IgD-negative memory B cell (primary cell): ENCODE measurements at regions not wholly inside any gene's neighbourhood (a gene's known extent, or its start where the extent isn't known, plus 50 kb on each side); places are given as distances from the start of the nearest gene placed in this dataset.
A peak's percentile ranks its signal among the peaks of the same experiment; 100 is the strongest.

Experiments
- H3K27ac Mint-ChIP-seq, 3 donors: one replicate each; pipeline ENCODE4 v1.8.0; 2020 to 2022; ENCODE audit warnings: mild to moderate bottlenecking in 3 of 3, mixed read lengths in 3 of 3, moderate library complexity in 1 of 3
- H3K27me3 Mint-ChIP-seq: one replicate; pipeline ENCODE4 v1.8.0; 2021; ENCODE audit warnings: mixed read lengths
- H3K36me3 Mint-ChIP-seq: one replicate; pipeline ENCODE4 v1.8.0; 2020; ENCODE audit warnings: mild to moderate bottlenecking, mixed read lengths
- H3K4me1 Mint-ChIP-seq, 3 donors: one replicate each; pipeline ENCODE4 v1.8.0; 2020 to 2022; ENCODE audit warnings: mixed read lengths in 3 of 3, mild to moderate bottlenecking in 1 of 3
- H3K4me3 Mint-ChIP-seq, 4 donors: one replicate each; pipeline ENCODE4 v1.8.0; 2020 to 2022; ENCODE audit warnings: mild to moderate bottlenecking in 4 of 4, mixed read lengths in 4 of 4, moderate library complexity in 3 of 4
- H3K9me3 Mint-ChIP-seq, 3 donors: one replicate each; pipeline ENCODE4 v1.8.0; 2020 to 2021; ENCODE audit warnings: mixed read lengths in 3 of 3, mild to moderate bottlenecking in 1 of 3

DNA sequence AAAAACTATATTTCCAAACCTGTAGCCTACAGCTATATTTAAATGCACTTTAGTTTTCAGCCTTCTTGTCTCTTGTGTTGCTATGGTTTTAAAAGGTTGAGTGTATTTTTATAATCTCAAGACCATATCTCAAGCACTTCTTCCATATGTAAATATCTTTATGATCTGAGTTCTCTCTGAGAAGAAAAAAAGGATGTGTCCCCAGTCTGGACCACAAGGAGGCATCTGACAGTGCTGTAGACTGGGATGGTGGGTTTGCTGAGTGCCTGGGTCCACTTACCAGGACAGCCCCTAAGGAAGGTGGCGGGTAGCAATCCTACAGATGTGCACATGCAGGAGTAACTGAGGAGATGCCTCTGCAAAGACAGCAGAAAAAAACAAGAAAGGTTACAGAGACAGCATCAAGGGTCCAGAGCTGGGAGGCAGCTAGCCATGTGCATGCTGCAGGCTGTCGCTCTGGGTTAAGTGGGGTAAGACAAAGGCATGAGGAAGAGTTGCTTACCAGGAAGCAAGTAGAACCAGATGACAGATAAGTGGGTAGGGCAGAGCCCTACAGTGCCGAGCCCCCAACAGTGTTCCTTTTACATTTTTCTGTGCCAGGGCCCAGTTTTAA is 70.6 kb upstream of the SNRK start:
- Mint-ChIP-seq H3K9me3 (peaks cover 0 to 1% (median 0%) of the 10 kb centered on the region in 3 donors), H3K4me1 (peaks cover 0 to 4% (median 2%) of the 10 kb centered on the region in 3 donors), H3K27ac (peak overlapping the region in 1 of 3 donors; percentile 7), H3K27me3 (peaks cover 6% of the 10 kb centered on the region), H3K4me3 (no peak overlapping the region), H3K36me3 (peaks cover 6% of the 10 kb centered on the region)

DNA sequence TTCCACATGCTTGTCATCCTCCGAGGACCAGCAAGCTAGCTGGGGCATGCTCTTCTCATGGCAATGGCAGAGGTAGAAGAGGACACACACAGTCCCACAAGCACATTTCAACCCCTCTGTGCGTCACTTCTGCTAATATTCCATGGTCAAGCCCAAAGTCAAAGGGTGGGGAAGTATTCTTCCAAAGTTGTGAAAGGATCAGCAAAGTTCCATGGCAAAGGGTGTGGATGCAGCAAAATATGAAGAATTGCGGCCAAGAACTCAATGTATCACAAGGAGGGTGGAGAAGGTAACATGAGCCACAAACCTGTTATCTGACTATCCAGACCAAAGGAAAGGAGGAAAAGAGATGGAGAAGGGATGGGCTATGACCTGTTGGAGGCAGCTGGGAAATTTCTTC is 71.2 kb upstream of the SNRK start:
- Mint-ChIP-seq H3K4me1 (peaks cover 0 to 3% (median 2%) of the 10 kb centered on the region in 3 donors), H3K9me3 (peaks cover 0 to 1% (median 0%) of the 10 kb centered on the region in 3 donors), H3K36me3 (peaks cover 6% of the 10 kb centered on the region), H3K27ac (no peak overlapping the region), H3K27me3 (peaks cover 6% of the 10 kb centered on the region), H3K4me3 (no peak overlapping the region)

- H3K27me3 Mint-ChIP-seq = peaks cover 6% of the 10 kb centered on the region
- no peak overlapping the region for H3K27ac Mint-ChIP-seq
- peak overlapping the region in 1 of 4 donors; percentile 20 for H3K4me3 Mint-ChIP-seq
- H3K9me3 Mint-ChIP-seq = peaks cover 0 to 1% (median 0%) of the 10 kb centered on the region in 3 donors
- H3K4me1 Mint-ChIP-seq = peaks cover 0 to 3% (median 2%) of the 10 kb centered on the region in 3 donors
- H3K36me3 Mint-ChIP-seq = peaks cover 6% of the 10 kb centered on the region
Observed at GRCh38 chr3:43214616-43215015, 71.7 kb upstream of the SNRK start.

GRCh38 chr3:43213631-43214030 is 72.7 kb upstream of the SNRK start:
- H3K9me3 Mint-ChIP-seq = peaks cover 0 to 1% (median 0%) of the 10 kb centered on the region in 3 donors
- H3K27me3 Mint-ChIP-seq = peaks cover 6% of the 10 kb centered on the region
- H3K4me3 Mint-ChIP-seq = no peak overlapping the region
- no peak overlapping the region for H3K27ac Mint-ChIP-seq
- H3K36me3 Mint-ChIP-seq = peaks cover 6% of the 10 kb centered on the region
- H3K4me1 Mint-ChIP-seq = peaks cover 0 to 3% (median under 1%) of the 10 kb centered on the region in 3 donors

DNA sequence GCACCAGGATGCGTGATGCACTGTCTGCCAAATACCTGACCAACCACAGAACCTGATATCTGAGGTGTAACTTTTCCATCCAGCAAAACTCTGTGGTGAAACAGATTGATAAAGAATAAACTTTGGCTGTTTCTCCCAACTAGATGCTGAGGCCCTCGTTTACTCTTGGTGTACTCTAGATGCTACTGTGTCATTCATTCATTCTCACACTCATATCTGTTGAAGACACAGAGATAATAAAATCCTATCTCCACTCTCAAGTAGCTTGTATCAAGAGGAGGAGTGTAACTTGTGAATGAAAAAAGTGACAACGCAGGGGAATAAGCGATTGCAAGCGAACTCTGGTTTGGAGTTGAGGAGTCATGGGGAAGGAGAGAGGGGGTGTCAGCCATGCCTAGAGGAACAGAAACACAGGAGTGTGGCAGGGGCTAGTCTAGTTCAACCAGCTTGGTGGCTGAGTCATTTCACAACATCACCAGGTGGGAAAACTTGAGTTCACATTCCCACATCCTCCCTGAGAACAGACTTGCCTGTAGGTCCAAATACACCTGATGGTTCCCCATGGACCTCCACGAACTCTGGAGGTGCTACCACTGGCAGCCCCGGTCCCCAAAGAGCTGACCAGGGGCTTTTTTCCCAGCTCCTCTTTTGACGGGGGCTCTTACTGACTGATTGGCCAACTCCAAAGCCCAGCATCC is 73.3 kb upstream of the SNRK start:
- H3K27me3 Mint-ChIP-seq = peaks cover 6% of the 10 kb centered on the region
- H3K27ac Mint-ChIP-seq = no peak overlapping the region
- peaks cover 0 to 1% (median 0%) of the 10 kb centered on the region in 3 donors for H3K9me3 Mint-ChIP-seq
- peaks cover 6% of the 10 kb centered on the region for H3K36me3 Mint-ChIP-seq
- H3K4me3 Mint-ChIP-seq = no peak overlapping the region
- H3K4me1 Mint-ChIP-seq = peaks cover 0 to 3% (median 0%) of the 10 kb centered on the region in 3 donors

GRCh38 chr3:43211681-43212080 is 74.7 kb upstream of the SNRK start:
- Mint-ChIP-seq H3K27me3 (peaks cover 6% of the 10 kb centered on the region), H3K4me3 (no peak overlapping the region), H3K27ac (no peak overlapping the region), H3K36me3 (peaks cover 5% of the 10 kb centered on the region), H3K9me3 (no peaks in the 10 kb centered on the region), H3K4me1 (peaks cover 0 to 2% (median 0%) of the 10 kb centered on the region in 3 donors)

- H3K4me3 Mint-ChIP-seq = no peak overlapping the region
- no peak overlapping the region for H3K27ac Mint-ChIP-seq
Observed at GRCh38 chr3:43210049-43211027, 76.0 kb upstream of the SNRK start.

GRCh38 chr3:43207628-43208085 is 78.7 kb upstream of the SNRK start:
- no peak overlapping the region for H3K4me3 Mint-ChIP-seq
- no peaks in the 10 kb centered on the region for H3K9me3 Mint-ChIP-seq
- H3K27ac Mint-ChIP-seq = no peak overlapping the region
- peaks cover 0 to 2% (median 0%) of the 10 kb centered on the region in 3 donors for H3K4me1 Mint-ChIP-seq
- no peaks in the 10 kb centered on the region for H3K36me3 Mint-ChIP-seq
- peaks cover 2% of the 10 kb centered on the region for H3K27me3 Mint-ChIP-seq

More at GRCh38 chr3:43210049-43211027, 76.0 kb upstream of the SNRK start:
- Mint-ChIP-seq H3K4me1 (peaks cover 0 to 2% (median 0%) of the 10 kb centered on the region in 3 donors), H3K36me3 (no peaks in the 10 kb centered on the region), H3K9me3 (no peaks in the 10 kb centered on the region), H3K27me3 (peaks cover 5% of the 10 kb centered on the region)

- no peak overlapping the region for H3K4me3 Mint-ChIP-seq
- no peaks in the 10 kb centered on the region for H3K9me3 Mint-ChIP-seq
- H3K4me1 Mint-ChIP-seq = peaks cover 0 to 2% (median 0%) of the 10 kb centered on the region in 3 donors
- no peak overlapping the region for H3K27ac Mint-ChIP-seq
- H3K27me3 Mint-ChIP-seq = peaks cover 2% of the 10 kb centered on the region
- H3K36me3 Mint-ChIP-seq = no peaks in the 10 kb centered on the region
Observed at GRCh38 chr3:43206632-43207031, 79.7 kb upstream of the SNRK start.

GRCh38 chr3:43206105-43206504 is 80.2 kb upstream of the SNRK start:
- H3K36me3 Mint-ChIP-seq = peaks cover 2% of the 10 kb centered on the region

GRCh38 chr3:43203022-43203421 is 83.3 kb upstream of the SNRK start:
- H3K9me3 Mint-ChIP-seq = peaks cover 2 to 15% (median 11%) of the 10 kb centered on the region in 3 donors
- peaks cover 0 to 2% (median 0%) of the 10 kb centered on the region in 3 donors for H3K4me1 Mint-ChIP-seq
- H3K36me3 Mint-ChIP-seq = peaks cover 4% of the 10 kb centered on the region
- H3K27me3 Mint-ChIP-seq = peaks cover 13% of the 10 kb centered on the region
- no peak overlapping the region for H3K27ac Mint-ChIP-seq
- no peak overlapping the region for H3K4me3 Mint-ChIP-seq

More at GRCh38 chr3:43206105-43206504, 80.2 kb upstream of the SNRK start:
- peaks cover 0 to 2% (median 0%) of the 10 kb centered on the region in 3 donors for H3K4me1 Mint-ChIP-seq
- H3K27ac Mint-ChIP-seq = no peak overlapping the region
- H3K4me3 Mint-ChIP-seq = no peak overlapping the region
- H3K9me3 Mint-ChIP-seq = no peaks in the 10 kb centered on the region
- H3K27me3 Mint-ChIP-seq = peaks cover 2% of the 10 kb centered on the region

- Mint-ChIP-seq H3K4me1 (no peaks in the 10 kb centered on the region), H3K27me3 (peaks cover 16% of the 10 kb centered on the region), H3K9me3 (peaks cover 2 to 15% (median 11%) of the 10 kb centered on the region in 3 donors), H3K36me3 (peaks cover 4% of the 10 kb centered on the region), H3K27ac (no peak overlapping the region), H3K4me3 (no peak overlapping the region)
Observed at GRCh38 chr3:43201581-43201980, 84.8 kb upstream of the SNRK start.

DNA sequence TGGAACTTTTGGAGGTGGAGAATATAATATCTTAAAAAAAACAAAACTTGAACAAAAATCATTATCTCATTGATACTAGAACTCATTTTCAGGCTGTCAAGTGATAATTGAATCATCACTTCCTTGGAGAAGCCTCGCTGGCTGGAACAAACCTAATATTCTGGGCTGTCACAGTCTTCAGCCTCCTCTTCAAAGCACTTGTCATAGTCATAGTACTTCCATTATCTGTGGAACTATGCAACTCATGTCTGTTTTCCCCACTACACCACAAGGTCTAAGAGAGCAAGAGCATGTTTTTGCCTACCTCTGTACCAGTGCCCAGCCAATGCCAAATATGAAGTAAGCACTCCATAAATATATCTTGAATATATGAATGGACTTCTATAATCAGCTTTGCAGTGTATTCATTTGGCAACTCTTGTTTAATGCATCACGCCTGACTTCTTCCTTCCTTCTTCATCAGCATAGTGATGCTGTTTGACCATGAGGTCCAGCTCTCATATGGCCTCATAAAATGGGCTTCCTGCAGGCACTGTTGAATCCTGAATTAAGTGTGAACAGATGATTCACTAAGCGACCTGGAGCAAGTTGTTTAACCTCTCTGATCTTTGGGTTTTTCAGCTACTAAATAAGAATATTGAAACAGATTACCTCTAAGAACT is 86.6 kb upstream of the SNRK start:
- Mint-ChIP-seq H3K9me3 (peaks cover 2 to 15% (median 11%) of the 10 kb centered on the region in 3 donors), H3K4me3 (no peak overlapping the region), H3K36me3 (peaks cover 4% of the 10 kb centered on the region), H3K4me1 (peaks cover 0 to 2% (median 1%) of the 10 kb centered on the region in 3 donors), H3K27ac (no peak overlapping the region), H3K27me3 (peaks cover 15% of the 10 kb centered on the region)
